ENCODE measurements at regions not wholly inside any gene's neighbourhood (a gene's known extent, or its start where the extent isn't known, plus 50 kb on each side); places are given as distances from the start of the nearest gene placed in this dataset.

GRCh38 chrX:3777416-3777815 is 64.0 kb upstream of the PRKX start:
- no peak for TF ChIP-seq EZH2 (IDR thresholded peaks at IDR 0.05; ENCODE audit: insufficient read depth, low read length)
- no peak for TF ChIP-seq CTCF (IDR thresholded peaks at IDR 0.05; ENCODE audit: insufficient read depth, low read depth, low read length)

Data from astrocyte (in vitro differentiated cells and primary cell).